PFSK-1 (cell line): ENCODE measurements at regions not wholly inside any gene's neighbourhood (a gene's known extent, or its start where the extent isn't known, plus 50 kb on each side); places are given as distances from the start of the nearest gene placed in this dataset.

Source experiments
- FOXP2 ChIP-seq: optimal IDR thresholded peaks from 2 replicates; pipeline ENCODE3; 2011; ENCODE audit warnings: borderline replicate concordance, control low read depth, inconsistent platforms; ENCODE audit not compliant: insufficient read depth; ENCODE audit errors: extremely low read length, extremely low read depth
- POLR2AphosphoS5 ChIP-seq: IDR thresholded peaks from 2 replicates; pipeline ENCODE4 v1.6.1; 2012; ENCODE audit warnings: low read depth, mild to moderate bottlenecking, control low read depth, low read length, moderate library complexity
- REST ChIP-seq, 2 experiments: IDR thresholded peaks; 2 replicates each; pipeline versions ENCODE4 v1.6.1 to v1.8.0; 2011 to 2012; ENCODE audit warnings: low read depth in 2 of 2, low read length in 2 of 2, control low read depth in 1 of 2, inconsistent platforms in 1 of 2, mild to moderate bottlenecking in 1 of 2, moderate library complexity in 1 of 2; ENCODE audit not compliant: insufficient read depth in 1 of 2
- SIN3A ChIP-seq: IDR thresholded peaks from 2 replicates; pipeline ENCODE4 v1.6.1; 2012; ENCODE audit warnings: mild to moderate bottlenecking, low read length, moderate library complexity, borderline replicate concordance; ENCODE audit not compliant: insufficient read depth
- TAF1 ChIP-seq: IDR thresholded peaks from 2 replicates; pipeline ENCODE4 v1.6.1; 2012; ENCODE audit warnings: low read length, control low read depth, borderline replicate concordance; ENCODE audit not compliant: insufficient read depth

- TF ChIP-seq SIN3A = no peak
These were observed 1690.7 kb downstream of the SLITRK5 start for GRCh38 chr13:89361909-89362308.

- no peak for TF ChIP-seq FOXP2
- no peak for TF ChIP-seq TAF1
- no peak for TF ChIP-seq REST (IDR thresholded peaks at IDR 0.05; ENCODE audit: insufficient read depth in 1 of 2, low read depth in 2 of 2, low read length in 2 of 2)
- TF ChIP-seq POLR2AphosphoS5 = no peak
- no peak for TF ChIP-seq SIN3A
These were observed 1692.0 kb downstream of the SLITRK5 start for GRCh38 chr13:89363144-89363543.

GRCh38 chr13:89372193-89372592, 1701.0 kb downstream of the SLITRK5 start:
- no peak for TF ChIP-seq REST (IDR thresholded peaks at IDR 0.05; ENCODE audit: insufficient read depth in 1 of 2, low read depth in 2 of 2, low read length in 2 of 2)
- no peak for TF ChIP-seq TAF1
- TF ChIP-seq SIN3A = no peak
- TF ChIP-seq POLR2AphosphoS5 = no peak
- TF ChIP-seq FOXP2 = no peak

GRCh38 chr13:89375839-89376238, 1704.7 kb downstream of the SLITRK5 start:
- no peak for TF ChIP-seq FOXP2
- TF ChIP-seq SIN3A = no peak
- no peak for TF ChIP-seq TAF1
- TF ChIP-seq POLR2AphosphoS5 = no peak
- no peak for TF ChIP-seq REST (IDR thresholded peaks at IDR 0.05; ENCODE audit: insufficient read depth in 1 of 2, low read depth in 2 of 2, low read length in 2 of 2)

- TF ChIP-seq POLR2AphosphoS5 (no peak), REST (IDR thresholded peaks at IDR 0.05; ENCODE audit: insufficient read depth in 1 of 2, low read depth in 2 of 2, low read length in 2 of 2) (no peak), TAF1 (no peak), FOXP2 (no peak), SIN3A (no peak)
These were observed 1708.9 kb downstream of the SLITRK5 start for GRCh38 chr13:89380101-89380500.
